K562 (cell line): ENCODE measurements at regions not wholly inside any gene's neighbourhood (a gene's known extent, or its start where the extent isn't known, plus 50 kb on each side); places are given as distances from the start of the nearest gene placed in this dataset.

Source experiments
- ATAC-seq: fragments of 200-7000 bp; cut with Tn5 transposase; 3 replicates; pipeline ENCODE4 v1.9.1; 2020; ENCODE audit warnings: moderate library complexity
- BruUV-seq: library from RNA; stranded (reverse); fragments of 400-500 nt; replicated peaks from 2 replicates; lab custom pipeline; 2021; lab: Mats Ljungman, UMichigan
- CTCF ChIA-PET: fragments of 300-600 bp; formaldehyde crosslinking; extraction: SDS; loops from one replicate; lab custom pipeline; 2021; ENCODE audit warnings: low intra/inter-chr PET ratio; lab: Yijun Ruan, JAX
- POLR2A ChIA-PET: fragments of 300-600, 350-650 bp; sonication (Branson Sonifier 250); formaldehyde crosslinking; extraction: SDS; loops from one replicate; lab custom pipeline; 2021; ENCODE audit warnings: antibody characterized with exemption, inconsistent platforms; lab: Yijun Ruan, JAX
- DNase-seq, 4 experiments: peaks; one replicate each; pipeline versions ENCODE4 v3.0.0 to v3.0.0-alpha.2; 2011 to 2018; ENCODE audit warnings: low spot score in 3 of 4, mixed read lengths in 3 of 4; ENCODE audit errors: extremely low read depth in 1 of 4
- FAIRE-seq: peaks from 2 replicates; lab custom pipeline; 2011; peaks lifted over from hg19 to GRCh38; lab: Jason Lieb, UNC
- H2AFZ ChIP-seq: 2 replicates; pipeline ENCODE4 v1.6.0; 2011; ENCODE audit warnings: low read depth, low read length, control low read depth, inconsistent platforms
- H3K27ac ChIP-seq: fragments of 200-600 bp; 3 replicates; pipeline ENCODE4 v1.8.0; 2011; ENCODE audit warnings: low read depth, mild to moderate bottlenecking, control low read depth, inconsistent platforms, low read length, moderate library complexity, mixed read lengths; ENCODE audit errors: extremely low read depth
- H3K27me3 ChIP-seq, 2 experiments: fragments of 300-600 bp in 1 of 2; 2 replicates in 1 of 2; 3 replicates in 1 of 2; pipeline versions ENCODE4 v1.6.0 to v1.8.0; 2011; ENCODE audit warnings: inconsistent platforms in 2 of 2, low read length in 2 of 2, mild to moderate bottlenecking in 1 of 2, mixed read lengths in 1 of 2, moderate library complexity in 1 of 2; ENCODE audit not compliant: control insufficient read depth in 2 of 2, insufficient read depth in 2 of 2
- H3K36me3 ChIP-seq: fragments of 300-600 bp; 3 replicates; pipeline ENCODE4 v1.8.0; 2011; ENCODE audit warnings: mild to moderate bottlenecking, low read length, inconsistent platforms; ENCODE audit not compliant: control insufficient read depth, insufficient read depth
- H3K4me1 ChIP-seq, 2 experiments: fragments of 200-600 bp in 1 of 2; replicated peaks in 1 of 2; 2 replicates in 1 of 2; 3 replicates in 1 of 2; pipeline versions ENCODE4 v1.5.1 to v1.8.0; 2011; ENCODE audit warnings: inconsistent platforms in 2 of 2, low read length in 2 of 2, mild to moderate bottlenecking in 1 of 2, mixed read lengths in 1 of 2, moderate library complexity in 1 of 2; ENCODE audit not compliant: control insufficient read depth in 2 of 2, insufficient read depth in 2 of 2
- H3K4me2 ChIP-seq: 2 replicates; pipeline ENCODE4 v1.6.1; 2011; ENCODE audit warnings: low read length, control low read depth, inconsistent platforms, mixed read lengths; ENCODE audit not compliant: insufficient read depth
- H3K4me3 ChIP-seq: fragments of 200-600 bp; sonication (generic), shearing (Covaris generic); 2 replicates; pipeline ENCODE4 v1.5.1; 2016; ENCODE audit warnings: control low read depth, inconsistent platforms
- H3K79me2 ChIP-seq: fragments of 200-600 bp; 3 replicates; pipeline ENCODE4 v1.8.0; 2011; ENCODE audit warnings: low read length, inconsistent platforms; ENCODE audit not compliant: control insufficient read depth, insufficient read depth
- H3K9ac ChIP-seq, 2 experiments: 2 replicates each; pipeline versions ENCODE4 v1.6.0 to v1.6.1; 2011; ENCODE audit warnings: low read depth in 2 of 2, low read length in 2 of 2, control low read depth in 1 of 2, inconsistent platforms in 1 of 2, mild to moderate bottlenecking in 1 of 2, mixed read lengths in 1 of 2; ENCODE audit not compliant: insufficient read depth in 1 of 2
- H3K9me1 ChIP-seq: one replicate; pipeline ENCODE4 v1.6.0; 2011; ENCODE audit warnings: inconsistent platforms, mild to moderate bottlenecking, low read length, moderate library complexity; ENCODE audit not compliant: control insufficient read depth, insufficient read depth
- H3K9me3 ChIP-seq: replicated peaks from 2 replicates; pipeline ENCODE4 v1.5.1; 2011; ENCODE audit warnings: low read depth, low read length, inconsistent platforms; ENCODE audit not compliant: control insufficient read depth, insufficient read depth
- H4K20me1 ChIP-seq: replicated peaks from 2 replicates; pipeline ENCODE4 v1.6.1; 2011; ENCODE audit warnings: low read length, inconsistent platforms, mixed read lengths; ENCODE audit not compliant: control insufficient read depth, insufficient read depth
- CSDE1 ChIP-seq, 2 experiments: fragments of 450-650 bp; IDR thresholded peaks; 2 replicates each; pipeline ENCODE4 v1.6.1; 2016; ENCODE audit warnings: mild to moderate bottlenecking in 1 of 2
- FOSL1 ChIP-seq: fragments of 200-800 bp; sonication (Bioruptor generic); conservative IDR thresholded peaks from 2 replicates; pipeline ENCODE4 v1.6.1; 2016; ENCODE audit warnings: missing genetic modification characterization, missing compliant biosample characterization
- HDAC6 ChIP-seq: IDR thresholded peaks from 2 replicates; pipeline ENCODE4 v1.6.1; 2012; ENCODE audit warnings: low read depth, mild to moderate bottlenecking, control low read depth, inconsistent platforms, low read length, moderate library complexity
- ZNF518B ChIP-seq: fragments of 250-450 bp; sonication (Bioruptor Pico); IDR thresholded peaks from 2 replicates; pipeline ENCODE4 v1.5.0; 2021; ENCODE audit warnings: mild to moderate bottlenecking, moderate library complexity
- in situ Hi-C: fragments of 300-500 bp; cut with MboI; formaldehyde crosslinking; loops from 4 replicates; pipeline ENCODE4 v1.15.0; 2018; ENCODE audit warnings: inconsistent platforms, mixed read lengths
- intact Hi-C: fragments of 100-400 bp; cut with micrococcal nuclease; formaldehyde crosslinking; loops from 2 replicates; pipeline ENCODE4 v1.14.2; 2022

DNA sequence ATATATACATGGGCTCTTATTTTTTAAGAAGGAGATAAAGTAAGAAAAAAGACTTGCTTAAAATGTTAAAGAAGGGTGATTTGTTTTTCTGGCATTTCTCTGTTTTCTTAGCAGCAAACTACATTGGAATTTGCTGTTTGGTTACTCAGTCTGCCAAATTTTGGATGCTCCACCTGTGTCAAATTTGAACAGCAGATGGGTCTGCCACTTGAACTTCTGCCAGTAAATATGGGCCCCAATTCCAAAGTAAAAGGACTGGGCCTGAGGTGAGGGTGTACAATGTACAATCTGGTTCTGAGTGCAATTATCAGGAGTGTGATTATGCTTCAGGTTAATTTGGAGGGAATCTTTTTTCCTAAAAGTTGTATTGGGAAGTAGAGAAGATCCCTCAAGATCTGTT is 794.5 kb downstream of the DSC3 start:
- intact Hi-C loops, result no loop called here
- H3K36me3 ChIP-seq, result no peaks in the 10 kb centered on the region
- POLR2A ChIA-PET, result no interaction called here
- in situ Hi-C loops, result no loop called here
- H3K9ac ChIP-seq, result no peak overlapping the region
- TF ChIP-seq CSDE1 (IDR thresholded peaks at IDR 0.05) (no peak), HDAC6 (no peak), ZNF518B (CRISPR knock-in tag) (no peak), FOSL1 (tag) (no peak)
- TF ChIP-seq, all 486 proteins: peak for 0
- no peaks in the 10 kb centered on the region for H4K20me1 ChIP-seq
- no peaks in the 10 kb centered on the region for H3K9me3 ChIP-seq
- no peak for ATAC-seq
- H3K4me3 ChIP-seq, result no peak overlapping the region
- BruUV-seq, result no TSS peak
- no peak overlapping the region for H2AFZ ChIP-seq
- no peak for FAIRE-seq
- H3K4me2 ChIP-seq, result no peak overlapping the region
- no peaks in the 10 kb centered on the region for H3K79me2 ChIP-seq
- no peaks in the 10 kb centered on the region for H3K4me1 ChIP-seq
- no peak for DNase-seq
- no peaks in the 10 kb centered on the region for H3K27me3 ChIP-seq
- H3K9me1 ChIP-seq, result no peaks in the 10 kb centered on the region
- CTCF ChIA-PET, result no interaction called here
- H3K27ac ChIP-seq, result no peak overlapping the region
